ENCODE measurements at regions not wholly inside any gene's neighbourhood (a gene's known extent, or its start where the extent isn't known, plus 50 kb on each side); places are given as distances from the start of the nearest gene placed in this dataset.

DNA sequence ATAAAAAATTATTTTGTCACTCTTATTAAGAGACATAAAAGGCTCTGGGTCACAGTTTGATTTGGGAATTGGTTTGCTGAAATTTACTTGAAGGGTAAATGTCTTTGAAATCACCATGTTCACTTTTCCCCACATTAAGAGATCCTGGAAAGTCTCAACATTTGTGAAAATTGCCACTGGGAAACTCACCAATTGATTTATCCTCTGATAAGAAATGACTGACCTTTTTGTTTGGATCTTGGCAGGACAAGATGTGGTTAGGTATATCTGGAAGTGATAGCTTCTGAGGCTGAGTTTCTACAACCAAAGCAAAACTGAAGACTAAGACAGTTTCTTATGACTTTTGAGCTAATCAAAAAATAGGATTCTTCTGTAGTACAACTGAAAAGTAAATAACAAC, 107.1 kb upstream of the TMEM106B start:
- TF ChIP-seq CTCF (conservative IDR thresholded peaks at IDR 0.05; ENCODE audit: control insufficient read depth, insufficient read depth, low read depth, low read length) = no peak
- no peak overlapping the region for H3K4me3 ChIP-seq (ENCODE audit: control insufficient read depth, low read depth, low read length)
- DNase-seq (ENCODE audit: low read depth) = no peak

DNA sequence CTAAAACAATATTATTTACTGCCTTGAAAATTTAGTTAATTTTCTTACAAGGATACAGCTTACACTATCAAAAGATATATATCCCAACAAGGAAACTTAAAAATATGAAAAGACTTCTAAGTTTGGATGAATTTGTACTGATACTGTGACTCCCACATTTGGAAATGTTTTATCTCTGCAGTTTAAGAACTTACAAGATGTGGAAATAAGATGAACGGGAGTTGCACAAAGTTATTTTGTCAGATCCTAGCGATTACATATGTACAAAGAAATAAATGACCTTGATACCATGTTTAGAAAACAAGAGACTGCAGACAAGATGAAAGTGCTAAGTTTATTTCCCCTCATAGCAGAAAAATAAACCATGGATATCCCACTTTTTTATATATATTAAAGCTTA, 103.7 kb upstream of the TMEM106B start:
- DNase-seq (ENCODE audit: low read depth) = no peak
- TF ChIP-seq CTCF (conservative IDR thresholded peaks at IDR 0.05; ENCODE audit: control insufficient read depth, insufficient read depth, low read depth, low read length) = no peak

GRCh38 chr7:12107841-12108254, 103.2 kb upstream of the TMEM106B start:
- no peak for DNase-seq (ENCODE audit: low read depth)
- no peak for TF ChIP-seq CTCF (conservative IDR thresholded peaks at IDR 0.05; ENCODE audit: control insufficient read depth, insufficient read depth, low read depth, low read length)

More for the DNA sequence above, 103.7 kb upstream of the TMEM106B start:
- no peak overlapping the region for H3K4me3 ChIP-seq (ENCODE audit: control insufficient read depth, low read depth, low read length)

GRCh38 chr7:12110425-12110824, 100.7 kb upstream of the TMEM106B start:
- TF ChIP-seq CTCF (conservative IDR thresholded peaks at IDR 0.05; ENCODE audit: control insufficient read depth, insufficient read depth, low read depth, low read length) = no peak
- DNase-seq (ENCODE audit: low read depth) = no peak

More at GRCh38 chr7:12107841-12108254, 103.2 kb upstream of the TMEM106B start:
- no peak overlapping the region for H3K4me3 ChIP-seq (ENCODE audit: control insufficient read depth, low read depth, low read length)

GRCh38 chr7:12111422-12112405, 99.4 kb upstream of the TMEM106B start:
- TF ChIP-seq CTCF (conservative IDR thresholded peaks at IDR 0.05; ENCODE audit: control insufficient read depth, insufficient read depth, low read depth, low read length) = no peak
- peak; percentile 21 for DNase-seq (ENCODE audit: low read depth)
- no peak overlapping the region for H3K4me3 ChIP-seq (ENCODE audit: control insufficient read depth, low read depth, low read length)

More at GRCh38 chr7:12110425-12110824, 100.7 kb upstream of the TMEM106B start:
- no peak overlapping the region for H3K4me3 ChIP-seq (ENCODE audit: control insufficient read depth, low read depth, low read length)

GRCh38 chr7:12117170-12117569, 93.9 kb upstream of the TMEM106B start:
- H3K4me3 ChIP-seq (ENCODE audit: control insufficient read depth, low read depth, low read length) = no peak overlapping the region
- no peak for TF ChIP-seq CTCF (conservative IDR thresholded peaks at IDR 0.05; ENCODE audit: control insufficient read depth, insufficient read depth, low read depth, low read length)
- no peak for DNase-seq (ENCODE audit: low read depth)

Data from fibroblast of mammary gland (primary cell).